Umbilical cord (tissue), 1 donor: ENCODE measurements at regions not wholly inside any gene's neighbourhood (a gene's known extent, or its start where the extent isn't known, plus 50 kb on each side); places are given as distances from the start of the nearest gene placed in this dataset.
A peak's percentile ranks its signal among the peaks of the same experiment; 100 is the strongest.

Source experiments
- DNase-seq: peaks from one replicate; pipeline ENCODE4 v3.0.0-alpha.2; 2015; ENCODE audit warnings: low spot score

GRCh38 chr11:28483072-28483867 lies 375.1 kb downstream of the METTL15 start:
- DNase-seq = peak; percentile 13

- DNase-seq = no peak
These were observed 374.5 kb downstream of the METTL15 start for GRCh38 chr11:28482666-28483065.

GRCh38 chr11:28481616-28482480 lies 373.7 kb downstream of the METTL15 start:
- no peak for DNase-seq

- no peak for DNase-seq
These were observed 372.2 kb downstream of the METTL15 start for GRCh38 chr11:28480406-28480805.

GRCh38 chr11:28476864-28477263 lies 368.7 kb downstream of the METTL15 start:
- DNase-seq = no peak

GRCh38 chr11:28476049-28476448 lies 367.9 kb downstream of the METTL15 start:
- DNase-seq = peak; percentile 77

- DNase-seq = no peak
These were observed 364.7 kb downstream of the METTL15 start for GRCh38 chr11:28472904-28473303.

- DNase-seq = no peak
These were observed 363.3 kb downstream of the METTL15 start for GRCh38 chr11:28471537-28471936.

- DNase-seq = no peak
These were observed 362.0 kb downstream of the METTL15 start for GRCh38 chr11:28470180-28470579.

- DNase-seq = no peak
These were observed 358.3 kb downstream of the METTL15 start for GRCh38 chr11:28466506-28466905.

GRCh38 chr11:28464252-28464867 lies 356.2 kb downstream of the METTL15 start:
- no peak for DNase-seq

- no peak for DNase-seq
These were observed 355.6 kb downstream of the METTL15 start for GRCh38 chr11:28463826-28464225.

GRCh38 chr11:28461846-28462245 lies 353.7 kb downstream of the METTL15 start:
- DNase-seq = no peak

- no peak for DNase-seq
These were observed 353.1 kb downstream of the METTL15 start for GRCh38 chr11:28461338-28461737.

GRCh38 chr11:28460348-28460747 lies 352.2 kb downstream of the METTL15 start:
- DNase-seq = no peak

GRCh38 chr11:28459912-28460311 lies 351.7 kb downstream of the METTL15 start:
- DNase-seq = no peak

- DNase-seq = no peak
These were observed 349.4 kb downstream of the METTL15 start for GRCh38 chr11:28457481-28458065.

GRCh38 chr11:28448186-28448585 lies 340.0 kb downstream of the METTL15 start:
- no peak for DNase-seq

GRCh38 chr11:28447226-28447625 lies 339.0 kb downstream of the METTL15 start:
- DNase-seq = no peak

- no peak for DNase-seq
These were observed 333.9 kb downstream of the METTL15 start for GRCh38 chr11:28442131-28442530.

- DNase-seq = no peak
These were observed 331.2 kb downstream of the METTL15 start for GRCh38 chr11:28439403-28439802.

- DNase-seq = no peak
These were observed 311.9 kb downstream of the METTL15 start for GRCh38 chr11:28420099-28420498.
